CD4-positive, alpha-beta T cell treated with Interleukin-12 subunit alpha and Interleukin-12 subunit beta, for 1 hour (primary cell): ENCODE measurements at regions not wholly inside any gene's neighbourhood (a gene's known extent, or its start where the extent isn't known, plus 50 kb on each side); places are given as distances from the start of the nearest gene placed in this dataset.

ENCODE experiments used
- DNase-seq: peaks from one replicate; pipeline ENCODE4 v3.0.0-alpha.2; 2020

DNA sequence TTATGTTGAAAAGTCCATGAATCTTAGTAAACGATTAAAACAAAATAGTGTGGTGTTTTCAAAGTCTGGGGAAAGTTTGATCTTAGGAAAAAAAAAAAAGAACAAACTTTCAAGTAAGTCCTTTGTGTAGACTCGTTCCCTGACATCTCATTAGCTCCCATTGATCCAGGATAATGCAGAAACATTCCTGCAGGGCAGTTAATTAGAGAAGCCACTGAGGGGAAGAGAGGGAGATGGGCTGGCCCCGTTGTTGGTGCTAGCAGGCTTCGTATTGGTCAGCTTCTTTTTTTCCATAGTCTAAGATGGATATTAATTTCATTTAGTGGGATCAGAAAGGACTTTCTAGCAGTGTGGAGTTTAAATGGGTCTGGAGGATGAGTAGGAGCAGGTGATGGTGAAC lies 340.2 kb downstream of the DRD1 start:
- no peak for DNase-seq

DNA sequence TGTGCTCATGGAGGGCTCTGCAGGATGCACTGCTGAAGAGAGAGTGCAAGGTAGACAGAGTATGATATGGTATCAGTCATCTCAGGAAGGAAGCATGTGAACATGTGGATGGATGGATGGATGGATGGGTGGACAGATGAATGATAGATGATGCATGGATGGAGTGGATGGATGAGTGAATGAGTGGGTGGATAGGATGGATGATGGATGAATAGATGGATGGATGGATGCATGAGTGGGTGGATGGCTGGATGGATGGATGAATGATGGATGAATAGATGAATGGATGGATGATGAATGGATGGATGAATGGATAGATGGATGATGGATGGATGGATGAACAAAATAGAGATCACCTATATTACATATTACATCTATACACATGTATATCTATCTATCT lies 341.3 kb downstream of the DRD1 start:
- no peak for DNase-seq

DNA sequence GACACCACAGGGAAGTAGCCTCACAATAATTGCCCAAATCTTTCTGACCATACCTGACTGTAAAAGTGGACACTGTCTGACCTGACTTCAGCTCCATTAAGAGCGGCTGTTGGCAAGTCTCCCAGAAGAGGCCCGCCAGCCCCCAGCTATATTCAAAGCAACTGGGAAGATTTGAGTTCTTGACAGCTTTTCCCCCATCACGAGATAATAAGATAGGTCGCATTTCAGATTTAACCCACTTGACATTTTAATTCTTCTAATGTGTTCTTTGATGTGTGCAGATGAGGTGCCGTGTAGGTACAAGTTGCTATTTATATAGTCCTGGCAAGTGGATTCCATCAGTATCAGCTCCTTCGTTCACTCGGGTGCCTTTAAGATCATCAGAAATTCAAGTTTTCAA lies 345.7 kb downstream of the DRD1 start:
- no peak for DNase-seq

DNA sequence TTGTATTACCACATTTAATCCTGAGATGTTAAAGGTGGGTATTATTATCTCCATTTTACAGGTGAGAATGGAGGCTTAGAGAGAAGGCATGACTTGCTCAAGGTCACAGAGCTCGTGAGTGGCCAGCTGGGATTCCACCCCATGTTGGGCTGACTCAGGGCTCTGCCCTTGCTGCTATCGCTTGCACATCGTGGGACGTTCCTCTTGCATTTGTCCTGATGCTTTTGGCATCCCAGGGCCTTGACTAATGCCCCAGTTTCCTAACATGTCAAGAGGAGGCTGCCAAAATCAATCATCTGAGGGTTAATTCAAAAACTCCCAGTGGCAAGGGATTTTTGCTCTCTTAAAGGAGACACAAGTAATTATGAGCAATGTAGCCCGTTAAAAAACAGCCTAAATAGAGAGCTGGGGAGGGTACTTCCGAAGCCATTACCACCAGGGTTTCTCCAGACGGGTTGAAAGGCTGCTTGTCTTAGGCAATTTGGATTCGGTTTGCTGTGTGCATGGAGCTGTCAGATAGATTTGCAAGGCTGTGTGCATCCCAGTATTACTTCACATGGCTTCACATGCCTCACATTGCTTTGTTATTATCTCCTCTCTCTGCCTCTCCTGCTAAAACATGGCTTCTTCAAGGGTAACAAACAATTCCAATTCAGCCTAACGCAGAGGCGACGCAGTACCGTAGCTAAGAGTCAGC lies 347.4 kb downstream of the DRD1 start:
- no peak for DNase-seq

DNA sequence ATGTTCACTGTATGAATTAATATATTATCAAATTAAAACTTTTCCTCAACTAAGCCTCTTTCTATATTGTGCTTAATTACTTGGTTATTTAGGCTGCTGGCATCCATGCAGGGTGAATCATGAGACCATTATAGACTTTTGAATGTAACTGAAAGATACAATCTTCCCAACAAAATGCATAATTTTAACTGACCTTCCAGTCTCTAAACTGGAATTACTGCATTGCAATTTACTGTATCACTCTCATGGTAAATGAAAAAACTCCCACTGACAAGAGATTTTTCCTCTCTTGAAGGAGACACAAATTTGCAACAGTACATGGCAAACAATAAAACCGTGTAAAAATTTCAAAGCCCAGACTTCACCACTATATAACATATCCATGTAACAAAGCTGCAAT lies 349.5 kb downstream of the DRD1 start:
- DNase-seq: no peak

DNA sequence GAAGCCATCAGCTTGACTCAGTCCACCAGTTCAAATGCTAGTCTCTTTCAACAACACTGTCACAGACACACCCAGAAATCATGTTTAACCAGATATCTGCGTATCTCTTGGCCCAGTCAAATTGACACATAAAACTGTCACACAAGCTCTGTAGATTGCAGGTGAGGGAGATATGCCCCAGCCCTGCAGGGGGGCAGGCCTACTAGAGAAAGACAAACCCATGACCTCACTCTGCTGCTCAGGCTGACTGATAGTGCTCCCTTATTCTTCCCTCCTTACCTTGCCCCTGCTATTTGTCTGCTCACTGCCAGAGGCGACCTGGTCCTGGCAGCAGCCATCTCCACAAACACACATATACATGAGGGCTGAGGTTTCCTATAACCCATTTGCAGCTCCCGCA lies 351.3 kb downstream of the DRD1 start:
- no peak for DNase-seq

DNA sequence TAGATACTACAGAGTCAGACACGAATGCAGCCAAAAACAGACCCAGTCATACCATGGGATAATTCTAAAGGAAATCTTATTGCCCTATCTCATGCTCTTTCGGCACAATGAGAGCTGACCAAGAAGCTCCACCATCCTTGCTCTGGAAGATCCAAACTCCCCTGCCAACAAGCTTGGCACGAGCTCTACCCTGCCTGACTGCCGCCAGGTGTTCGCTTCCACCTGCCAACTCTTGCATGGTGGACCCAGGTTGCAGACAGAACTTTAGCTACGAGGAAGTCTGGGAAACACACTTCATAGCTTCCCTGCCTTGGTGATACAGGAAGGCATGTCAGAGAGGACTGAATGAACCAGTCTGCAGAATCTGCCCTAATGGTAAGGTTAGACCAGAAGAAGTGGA lies 355.0 kb downstream of the DRD1 start:
- no peak for DNase-seq

DNA sequence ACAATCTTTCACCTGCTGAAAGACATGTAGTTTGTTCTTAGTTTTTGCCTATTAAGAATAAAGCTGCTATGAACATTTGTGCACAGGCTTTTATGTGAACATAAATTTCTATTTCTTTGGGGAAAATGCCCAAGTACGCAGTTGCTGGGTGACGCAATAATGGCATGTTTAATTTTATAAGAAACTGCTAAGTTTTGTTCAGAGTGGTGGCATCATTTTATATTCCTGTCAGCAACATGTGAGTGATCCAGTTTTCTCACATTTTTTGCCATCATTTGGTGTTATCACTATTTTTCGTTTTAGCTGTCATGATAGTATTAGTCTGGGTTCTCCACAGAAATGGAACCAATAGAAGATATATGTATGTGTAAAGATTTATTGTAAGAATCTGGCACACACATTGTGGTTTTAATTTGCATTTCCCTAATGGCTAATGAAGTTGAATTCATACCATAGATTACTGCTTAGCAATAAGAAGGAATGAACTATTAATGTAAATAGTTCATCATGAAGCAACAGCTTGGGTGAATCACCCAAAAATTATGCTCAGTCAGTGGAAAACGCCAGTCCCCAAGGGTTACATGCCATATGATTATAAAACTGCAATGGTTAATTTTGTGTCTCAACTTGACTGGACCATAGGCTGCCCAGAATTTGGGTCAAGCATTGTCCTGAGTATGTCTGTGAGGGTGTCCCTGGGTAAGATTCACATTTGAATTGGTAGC lies 358.6 kb downstream of the MSX2 start:
- DNase-seq: no peak

DNA sequence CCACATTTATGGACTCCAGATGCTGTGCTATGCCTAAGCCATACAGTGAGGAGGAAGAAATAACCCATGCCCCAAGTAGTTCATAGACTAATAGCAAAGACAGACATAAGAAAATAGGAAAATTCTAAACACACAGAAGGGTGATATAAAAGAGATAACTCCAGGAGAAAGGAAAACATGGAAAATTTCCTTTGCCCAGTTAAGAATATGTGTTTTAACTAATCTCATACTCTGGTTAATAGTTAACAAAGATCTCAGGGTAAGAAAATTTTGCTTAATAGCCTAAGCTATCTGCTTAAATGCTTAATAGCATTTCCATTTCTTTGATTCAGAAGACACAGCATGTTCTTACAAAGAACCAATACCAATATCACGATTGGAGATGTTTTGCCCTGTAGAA lies 358.0 kb downstream of the MSX2 start:
- no peak for DNase-seq

DNA sequence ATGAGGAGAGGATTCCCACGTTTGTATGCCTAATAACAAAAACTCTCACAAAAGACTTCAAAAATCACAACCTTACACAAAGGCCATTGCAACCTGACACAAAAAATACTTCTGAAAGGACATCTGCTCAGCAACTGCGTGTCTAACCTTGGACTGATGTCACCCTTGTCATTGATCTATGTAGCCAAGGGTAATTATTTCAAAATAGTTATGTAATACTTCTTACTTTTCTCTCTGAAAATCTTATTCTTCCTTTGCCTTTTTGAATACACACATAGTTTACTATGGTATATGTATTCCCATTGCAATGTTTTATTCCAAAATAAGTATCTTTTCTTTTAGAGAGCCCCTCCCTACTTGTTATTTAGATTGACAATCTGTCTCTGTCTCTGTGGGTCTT lies 355.3 kb downstream of the MSX2 start:
- no peak for DNase-seq

DNA sequence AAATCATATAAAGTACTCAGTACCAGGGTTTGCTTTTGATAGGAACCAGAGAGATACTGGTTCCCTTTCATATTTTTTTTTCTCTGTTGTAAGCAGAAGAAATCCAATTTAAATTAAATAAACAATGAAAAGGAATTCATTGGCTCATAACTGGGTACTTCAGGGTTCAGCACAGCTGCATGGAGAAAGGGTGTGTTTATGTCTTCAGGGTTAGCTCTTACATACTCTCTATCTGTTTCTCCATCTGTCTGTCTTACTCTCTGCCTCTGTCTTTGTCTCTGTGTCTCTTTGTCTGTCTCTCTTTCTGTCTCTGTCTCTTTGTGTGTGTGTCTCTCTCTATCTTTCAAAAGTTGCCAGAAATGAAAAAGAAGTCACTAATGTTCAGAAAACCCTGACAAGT lies 345.9 kb downstream of the MSX2 start:
- DNase-seq: no peak

DNA sequence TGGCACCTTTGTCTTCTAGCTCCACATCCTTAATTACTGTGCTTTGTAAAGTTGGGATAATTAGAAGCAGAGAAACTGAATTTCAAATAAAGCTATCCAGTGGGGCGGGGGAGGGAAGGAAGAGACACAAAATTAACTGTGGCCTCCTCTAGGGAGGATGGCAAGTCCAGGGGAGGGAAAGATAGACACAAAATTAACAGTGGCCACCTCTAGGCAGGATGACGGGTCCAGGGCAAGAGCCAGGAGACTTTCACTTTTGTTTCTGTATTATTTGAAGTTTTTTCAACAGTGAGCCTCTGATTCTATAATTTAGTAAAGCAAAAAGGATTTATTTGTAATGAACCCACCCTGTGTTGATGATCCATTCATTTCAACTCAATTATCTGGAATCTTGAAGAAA lies 335.9 kb downstream of the MSX2 start:
- DNase-seq: no peak

DNA sequence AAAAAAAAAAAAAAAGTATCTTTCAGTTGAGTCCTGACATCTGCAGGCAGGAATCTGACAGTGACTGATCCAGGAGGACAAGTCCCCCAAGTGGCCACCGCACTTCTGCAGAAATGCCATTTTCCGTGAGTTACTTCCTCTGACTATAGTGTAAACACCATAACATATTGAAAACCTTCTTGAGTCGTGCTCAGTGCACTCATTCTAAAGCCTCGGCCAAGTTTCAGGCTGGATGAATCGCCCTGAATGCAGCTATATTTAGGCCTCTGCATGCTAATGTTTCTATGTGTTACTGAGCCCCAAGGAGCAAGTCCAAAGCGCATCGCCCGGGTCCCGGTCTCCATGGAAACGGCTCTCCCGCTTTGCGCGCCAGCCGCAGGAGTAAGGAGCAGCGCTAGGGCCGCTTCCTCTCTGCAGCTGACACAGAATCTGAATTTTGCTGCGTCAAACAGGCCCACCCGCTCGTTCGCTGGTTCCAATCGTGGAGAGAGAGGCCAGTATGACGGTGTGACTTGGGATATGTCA lies 335.4 kb downstream of the MSX2 start:
- no peak for DNase-seq

DNA sequence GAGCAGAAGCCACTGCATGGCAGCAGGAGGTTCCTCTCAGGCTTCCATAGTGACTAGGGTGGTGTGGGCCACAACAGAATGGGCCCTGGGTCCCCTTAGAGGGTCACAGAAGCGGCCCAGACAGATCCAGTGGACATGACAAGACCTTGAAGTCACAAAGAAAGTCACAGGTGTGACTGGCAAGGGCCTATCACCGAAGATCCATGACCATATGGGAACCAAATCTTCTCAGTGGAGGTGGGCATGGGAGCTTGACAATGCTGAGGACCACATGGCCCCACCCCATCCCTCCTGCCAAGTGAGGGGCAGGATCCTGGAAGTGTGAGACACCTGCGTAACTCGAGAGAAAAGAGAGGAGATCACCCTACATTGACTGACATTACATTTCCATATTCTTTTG lies 332.4 kb downstream of the MSX2 start:
- no peak for DNase-seq

DNA sequence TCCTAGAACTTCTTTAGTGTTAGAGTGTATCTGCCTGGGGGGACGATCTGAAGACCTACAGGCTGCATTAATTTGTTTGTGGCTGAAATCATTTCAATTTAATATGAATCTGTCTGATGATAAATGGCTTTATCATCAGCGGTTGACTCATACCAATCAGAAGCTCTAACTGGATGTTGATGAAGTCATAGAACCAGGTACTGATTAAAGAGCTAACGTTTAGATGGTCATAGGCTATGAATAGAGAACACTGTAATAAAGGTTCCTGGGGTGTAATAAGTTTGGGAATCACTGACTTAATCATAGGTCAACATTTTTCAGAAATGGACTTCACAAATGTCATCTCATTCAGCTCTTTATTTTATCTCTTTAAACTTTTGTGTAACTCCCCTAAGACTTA lies 329.9 kb downstream of the MSX2 start:
- DNase-seq: no peak

DNA sequence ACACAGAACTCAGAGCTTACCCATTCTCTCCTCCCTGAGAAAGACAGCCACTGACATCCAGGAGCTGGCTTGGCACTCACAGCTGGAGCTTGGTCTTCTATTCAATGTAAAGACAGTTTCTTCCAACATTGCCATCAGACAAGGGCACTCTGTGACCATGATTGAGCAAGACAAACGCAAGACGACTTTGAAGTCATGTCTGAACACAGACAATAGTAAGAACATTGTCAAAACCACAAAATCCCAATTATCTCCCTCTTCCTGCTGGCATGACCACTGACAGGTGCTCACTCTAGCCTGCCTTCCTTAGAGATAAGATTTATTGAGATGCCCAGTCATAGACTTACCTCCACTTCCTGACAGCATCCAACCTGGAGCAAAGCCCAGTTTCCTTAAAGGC lies 328.0 kb downstream of the MSX2 start:
- no peak for DNase-seq

DNA sequence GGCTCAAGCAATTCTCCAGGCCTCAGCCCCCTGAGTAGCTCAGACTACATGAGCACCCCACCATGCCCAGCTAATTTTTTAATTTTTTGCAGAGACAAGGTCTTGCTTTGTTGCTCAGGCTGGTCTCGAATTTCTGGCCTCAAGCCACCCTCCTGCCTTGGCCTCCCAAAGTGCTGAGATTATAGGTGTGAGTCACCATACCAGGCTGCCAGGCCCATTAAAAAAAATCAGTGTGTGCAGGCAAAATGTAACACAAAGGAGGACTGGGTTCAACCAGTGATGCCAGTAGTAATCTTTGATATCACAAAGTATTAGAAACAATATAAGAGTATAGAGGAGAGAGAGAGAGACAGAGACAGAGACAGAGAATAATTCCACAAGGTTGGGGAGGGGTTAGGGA lies 322.7 kb downstream of the MSX2 start:
- DNase-seq: no peak

DNA sequence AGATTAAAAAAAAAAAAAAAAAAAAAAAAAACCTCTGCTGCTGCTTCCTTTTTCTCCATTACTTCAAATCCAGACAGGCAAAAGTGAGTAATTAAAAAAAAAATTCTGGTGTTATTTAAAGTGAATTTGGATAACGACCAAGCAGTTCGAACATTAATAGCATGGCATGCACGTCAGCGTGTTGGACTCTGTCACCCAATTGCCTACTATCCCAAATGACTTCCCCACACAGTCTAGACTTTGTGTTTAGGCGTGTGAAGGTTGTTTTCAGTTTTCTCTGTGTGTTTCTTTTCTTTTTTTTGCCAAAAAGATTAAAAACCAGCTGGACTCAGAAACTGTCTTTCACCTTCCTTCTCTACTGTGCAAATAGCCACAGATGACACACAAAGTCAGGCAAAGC lies 321.4 kb downstream of the MSX2 start:
- DNase-seq: no peak

DNA sequence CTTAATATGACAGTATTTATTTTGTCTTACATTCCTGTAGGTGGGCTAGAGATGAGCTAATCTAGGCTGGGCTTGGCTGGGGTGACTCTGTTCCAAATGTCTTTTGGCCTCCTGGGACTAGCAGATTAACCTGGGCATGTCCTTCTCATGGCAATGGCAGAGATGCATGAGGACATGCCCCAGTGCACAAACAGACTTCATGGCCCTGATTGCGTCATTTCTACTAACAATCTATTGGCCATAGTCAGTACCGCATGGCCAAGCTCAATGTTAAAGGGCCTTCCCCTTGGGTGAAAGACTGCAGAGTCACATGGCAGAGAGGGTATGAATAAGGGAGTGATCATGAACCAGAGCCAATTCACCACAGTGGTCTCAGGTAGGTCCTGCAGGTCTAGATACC lies 313.4 kb downstream of the MSX2 start:
- no peak for DNase-seq

DNA sequence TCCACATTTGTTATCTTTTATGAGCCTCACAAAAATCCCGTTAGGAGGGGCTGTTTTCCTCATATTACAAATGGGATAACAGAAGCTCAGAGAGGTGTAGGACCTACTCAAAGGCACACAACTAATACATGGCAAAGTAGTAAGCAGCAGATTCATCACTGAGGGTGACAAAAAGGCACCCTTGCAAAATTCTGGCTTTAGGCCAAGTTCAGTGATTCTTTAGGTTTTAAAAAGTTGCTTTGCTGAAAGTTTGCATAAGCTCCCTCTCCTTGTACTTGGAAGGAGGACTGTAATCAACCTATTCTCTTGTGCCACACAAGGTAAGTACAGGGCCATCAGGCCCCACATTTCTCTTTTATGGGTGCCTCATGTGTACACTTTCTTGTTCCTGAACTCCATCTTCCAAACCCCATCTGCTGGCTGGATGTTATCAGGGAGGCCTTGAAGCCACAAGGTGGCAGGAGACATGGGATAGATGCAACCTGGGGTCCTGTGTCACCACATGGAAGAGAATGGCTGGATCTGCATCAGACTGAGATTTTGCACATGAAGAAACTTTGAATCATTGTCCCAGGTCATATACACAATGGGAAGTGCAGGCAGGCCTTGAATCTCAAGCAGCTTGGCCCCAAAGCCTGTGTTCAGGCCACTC lies 311.6 kb downstream of the MSX2 start:
- no peak for DNase-seq

DNA sequence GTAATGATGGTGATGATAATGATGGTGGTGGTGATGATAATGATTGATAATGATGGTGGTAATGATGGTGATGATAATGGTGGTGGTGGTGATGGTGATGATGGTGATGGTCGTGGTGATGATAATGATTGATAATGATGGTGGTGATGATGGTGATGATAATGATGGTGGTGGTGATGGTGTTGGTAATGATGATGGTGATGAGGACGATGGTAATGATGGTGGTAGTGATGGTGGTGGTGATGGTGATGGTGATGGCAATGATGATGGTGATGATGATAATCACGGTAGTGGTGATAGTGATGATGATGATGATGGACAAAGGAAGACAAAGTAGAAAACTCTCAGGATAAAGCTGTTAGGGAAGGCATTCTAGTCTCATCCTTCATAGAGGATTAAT lies 310.5 kb downstream of the MSX2 start:
- DNase-seq: no peak

DNA sequence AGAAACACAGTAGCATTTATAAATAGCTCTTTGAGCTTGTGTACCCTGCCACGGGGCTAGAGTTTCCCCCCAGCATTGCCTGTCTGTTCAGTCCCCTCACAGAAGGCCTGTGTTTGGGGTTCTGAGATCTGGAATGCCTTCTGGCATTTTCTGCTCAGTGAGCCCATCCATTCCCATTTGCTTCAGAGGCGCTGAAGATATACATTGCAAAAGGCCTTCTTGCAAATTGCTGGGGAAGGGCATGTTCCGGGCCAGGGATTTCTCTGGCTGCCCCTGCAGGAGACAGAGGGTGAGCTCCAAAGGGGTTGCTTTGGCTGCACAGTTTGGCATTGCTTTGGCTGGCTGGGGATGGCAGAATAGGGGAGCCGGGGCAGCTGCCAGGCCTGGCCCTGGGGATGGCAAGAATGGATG lies 308.4 kb downstream of the MSX2 start:
- no peak for DNase-seq

DNA sequence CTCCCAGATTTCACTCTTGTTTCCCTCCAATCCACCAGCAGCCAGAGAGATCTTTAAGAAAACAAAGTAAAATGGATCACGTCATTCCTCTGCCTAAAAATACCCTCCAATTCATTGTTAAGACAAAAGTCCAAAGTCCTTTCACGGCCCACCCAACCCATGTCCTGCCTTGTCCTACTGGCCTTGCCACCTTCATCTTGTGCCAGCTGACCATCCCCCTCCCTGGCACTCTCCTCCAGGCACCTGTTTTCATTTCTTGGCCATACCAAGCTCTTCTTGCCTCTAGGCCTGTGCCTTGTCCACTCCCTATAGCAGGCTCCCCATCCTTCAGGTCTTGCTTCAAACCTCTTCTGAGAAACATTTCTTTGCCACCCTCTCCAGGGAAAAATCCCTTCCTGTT lies 307.6 kb downstream of the MSX2 start:
- no peak for DNase-seq

DNA sequence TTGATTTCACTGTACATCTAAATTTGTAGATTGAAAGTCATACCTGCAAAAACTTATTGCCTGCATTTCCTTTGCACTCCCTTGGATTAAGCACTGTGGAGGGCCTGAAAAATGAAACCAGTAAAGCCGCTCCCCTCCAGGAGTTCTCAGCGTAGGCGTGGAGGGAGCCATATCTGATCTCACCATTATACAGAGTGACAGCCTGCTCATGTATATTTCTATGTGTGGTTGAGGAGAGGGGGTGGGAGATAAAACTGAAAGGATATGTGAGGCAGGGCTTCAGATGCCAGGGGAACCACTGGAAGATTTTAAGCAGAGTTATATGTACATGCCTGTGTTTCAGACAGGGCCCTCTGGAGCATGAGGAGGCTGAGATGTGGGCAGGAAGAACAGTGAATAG lies 303.0 kb downstream of the MSX2 start:
- no peak for DNase-seq
